ENCODE measurements at regions not wholly inside any gene's neighbourhood (a gene's known extent, or its start where the extent isn't known, plus 50 kb on each side); places are given as distances from the start of the nearest gene placed in this dataset.

- intact Hi-C loops (cut with DNase I), result no loop called here
- DNase-seq (ENCODE audit: low spot score), result no peak
Measured at GRCh38 chr11:56799691-56800210, 51.3 kb upstream of the OR9G4 start.

All from cardiac septum (tissue), 1 donor.